GM12872 (cell line): ENCODE measurements at regions not wholly inside any gene's neighbourhood (a gene's known extent, or its start where the extent isn't known, plus 50 kb on each side); places are given as distances from the start of the nearest gene placed in this dataset.

Experiments used
- CTCF ChIP-seq: IDR thresholded peaks from 3 replicates; pipeline ENCODE4 v1.5.1; 2011; ENCODE audit warnings: low read depth, mild to moderate bottlenecking, low read length, moderate library complexity; ENCODE audit not compliant: insufficient read depth

- TF ChIP-seq CTCF: no peak
These were observed 105.3 kb upstream of the DPT start for GRCh38 chr1:168834225-168834872.

GRCh38 chr1:168835176-168835575, 106.2 kb upstream of the DPT start:
- no peak for TF ChIP-seq CTCF

DNA sequence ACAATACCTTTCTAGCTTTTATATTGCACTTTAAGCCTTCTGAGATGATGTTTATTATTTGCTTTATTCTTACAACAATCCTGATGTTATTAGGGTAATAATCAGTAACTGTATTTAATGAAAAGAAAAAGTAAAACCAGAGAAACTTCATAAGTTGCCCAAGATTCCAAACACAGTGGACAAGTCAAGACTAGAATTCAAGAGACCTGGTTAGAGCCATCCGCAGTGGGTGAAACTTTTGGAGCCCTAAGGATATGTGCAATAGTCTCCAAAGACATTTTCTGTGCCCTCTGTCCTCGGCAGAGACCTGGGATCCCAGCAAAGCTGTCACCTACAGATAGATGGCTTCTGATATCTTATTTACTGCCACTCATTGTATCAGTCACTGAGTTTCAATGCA, 106.8 kb upstream of the DPT start:
- TF ChIP-seq CTCF: no peak

DNA sequence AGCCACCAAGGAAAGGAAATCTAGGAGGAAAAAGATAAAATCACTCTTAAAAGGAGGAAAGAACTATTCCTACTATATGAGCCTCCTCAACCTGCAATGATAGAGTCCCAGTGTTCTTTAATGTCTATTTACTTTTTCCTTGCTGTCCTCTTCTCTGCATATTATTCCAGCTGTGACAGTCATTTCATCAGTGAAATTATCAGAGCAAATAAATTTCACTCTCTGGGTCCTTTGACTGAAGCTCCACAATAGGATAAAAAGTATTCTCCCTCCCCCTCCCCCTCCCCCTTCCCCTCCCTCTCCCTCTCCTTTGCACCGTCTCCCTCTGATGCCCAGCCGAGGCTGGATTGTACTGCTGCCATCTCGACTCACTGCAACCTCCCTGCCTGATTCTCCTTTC, 107.5 kb upstream of the DPT start:
- no peak for TF ChIP-seq CTCF

DNA sequence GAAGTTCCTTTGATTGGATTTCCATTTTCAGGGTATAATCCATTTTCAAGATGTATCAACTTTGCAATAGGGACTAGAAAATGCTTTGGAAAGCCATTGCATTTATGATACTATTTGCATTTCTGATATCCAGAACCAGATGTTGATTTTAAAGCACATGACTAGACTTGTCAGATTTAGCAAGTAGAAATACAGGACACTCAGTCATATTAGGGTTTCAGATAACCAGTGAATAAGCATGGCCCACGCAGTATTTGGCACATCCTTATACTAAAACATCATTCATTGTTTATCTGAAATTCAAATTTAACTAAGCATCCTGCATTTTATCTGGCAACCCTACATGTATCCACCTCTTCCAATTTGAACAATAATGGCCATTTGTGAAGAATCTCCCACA, 113.3 kb upstream of the DPT start:
- TF ChIP-seq CTCF: no peak

- TF ChIP-seq CTCF: no peak
These were observed 113.9 kb upstream of the DPT start for GRCh38 chr1:168842916-168843315.

DNA sequence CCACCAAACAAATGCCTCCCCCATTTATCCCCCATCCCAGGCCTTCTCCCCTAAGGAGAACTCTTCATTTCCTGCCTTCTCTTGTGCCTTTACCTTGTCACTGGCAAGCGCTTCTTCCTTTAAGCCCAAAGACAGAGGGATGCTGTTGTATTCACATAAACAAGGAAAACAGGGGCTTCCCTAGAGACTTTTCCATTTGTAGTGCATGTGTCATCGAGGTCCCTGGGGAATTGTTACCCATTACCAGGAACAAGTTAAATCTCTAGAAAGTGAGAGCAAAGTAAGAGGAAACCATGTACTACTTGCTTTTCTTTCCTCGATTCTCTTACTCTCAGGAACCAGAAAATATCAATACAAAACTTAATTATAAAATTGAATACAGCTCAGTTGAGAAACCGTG, 114.4 kb upstream of the DPT start:
- TF ChIP-seq CTCF: no peak
